RWPE2 (cell line): ENCODE measurements at regions not wholly inside any gene's neighbourhood (a gene's known extent, or its start where the extent isn't known, plus 50 kb on each side); places are given as distances from the start of the nearest gene placed in this dataset.
"Not testable (repeated sequence)": the region's sequence is repeated elsewhere in the genome, so short reads cannot be mapped to it uniquely, and the experiment has no call there.

Experiments
- ATAC-seq: fragments of 200-7000 bp; cut with Tn5 transposase; 3 replicates; pipeline ENCODE4 v1.9.1; 2021; ENCODE audit warnings: low read depth
- DNase-seq: peaks from one replicate; pipeline ENCODE4 v3.0.0-alpha.2; 2020; ENCODE audit warnings: low spot score
- H3K27ac ChIP-seq: fragments of 450-650 bp; 2 replicates; pipeline ENCODE4 v1.5.1; 2017; ENCODE audit warnings: mild to moderate bottlenecking; ENCODE audit not compliant: poor library complexity, severe bottlenecking
- H3K27me3 ChIP-seq: fragments of 250-450 bp; sonication (Bioruptor Pico); 2 replicates; pipeline ENCODE4 v1.5.1; 2021; ENCODE audit warnings: mild to moderate bottlenecking, moderate library complexity; ENCODE audit not compliant: insufficient read depth, poor library complexity, severe bottlenecking
- H3K36me3 ChIP-seq: fragments of 250-450 bp; sonication (Bioruptor Pico); 2 replicates; pipeline ENCODE4 v1.5.1; 2020; ENCODE audit warnings: low read depth, mild to moderate bottlenecking, moderate library complexity
- H3K4me1 ChIP-seq: fragments of 250-450 bp; sonication (Bioruptor Pico); 2 replicates; pipeline ENCODE4 v1.5.1; 2021; ENCODE audit warnings: mild to moderate bottlenecking, moderate library complexity; ENCODE audit not compliant: insufficient read depth, poor library complexity, severe bottlenecking
- H3K4me3 ChIP-seq: fragments of 250-450 bp; sonication (Bioruptor Pico); 2 replicates; pipeline ENCODE4 v1.5.1; 2021; ENCODE audit warnings: mild to moderate bottlenecking, moderate library complexity; ENCODE audit not compliant: severe bottlenecking
- H3K9me3 ChIP-seq: fragments of 250-450 bp; sonication (Bioruptor Pico); 2 replicates; pipeline ENCODE4 v1.5.1; 2021; ENCODE audit warnings: mild to moderate bottlenecking, moderate library complexity; ENCODE audit not compliant: severe bottlenecking
- TF ChIP-seq, protein P1 (sequence below): fragments of 450-650 bp; IDR thresholded peaks from one replicate; pipeline ENCODE4 v1.5.1; 2017; ENCODE audit warnings: mild to moderate bottlenecking, moderate library complexity; ENCODE audit not compliant: poor library complexity, severe bottlenecking

- H3K4me3 ChIP-seq = no peak overlapping the region
- TF ChIP-seq, protein P1, sequence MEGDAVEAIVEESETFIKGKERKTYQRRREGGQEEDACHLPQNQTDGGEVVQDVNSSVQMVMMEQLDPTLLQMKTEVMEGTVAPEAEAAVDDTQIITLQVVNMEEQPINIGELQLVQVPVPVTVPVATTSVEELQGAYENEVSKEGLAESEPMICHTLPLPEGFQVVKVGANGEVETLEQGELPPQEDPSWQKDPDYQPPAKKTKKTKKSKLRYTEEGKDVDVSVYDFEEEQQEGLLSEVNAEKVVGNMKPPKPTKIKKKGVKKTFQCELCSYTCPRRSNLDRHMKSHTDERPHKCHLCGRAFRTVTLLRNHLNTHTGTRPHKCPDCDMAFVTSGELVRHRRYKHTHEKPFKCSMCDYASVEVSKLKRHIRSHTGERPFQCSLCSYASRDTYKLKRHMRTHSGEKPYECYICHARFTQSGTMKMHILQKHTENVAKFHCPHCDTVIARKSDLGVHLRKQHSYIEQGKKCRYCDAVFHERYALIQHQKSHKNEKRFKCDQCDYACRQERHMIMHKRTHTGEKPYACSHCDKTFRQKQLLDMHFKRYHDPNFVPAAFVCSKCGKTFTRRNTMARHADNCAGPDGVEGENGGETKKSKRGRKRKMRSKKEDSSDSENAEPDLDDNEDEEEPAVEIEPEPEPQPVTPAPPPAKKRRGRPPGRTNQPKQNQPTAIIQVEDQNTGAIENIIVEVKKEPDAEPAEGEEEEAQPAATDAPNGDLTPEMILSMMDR = no peak
- ATAC-seq (peak; percentile 40; the same call in 1 of the 3 replicates), DNase-seq (no peak)
- no peaks in the 10 kb centered on the region for H3K27me3 ChIP-seq
- H3K27ac ChIP-seq = no peak overlapping the region
- no peaks in the 10 kb centered on the region for H3K9me3 ChIP-seq
- no peaks in the 10 kb centered on the region for H3K4me1 ChIP-seq
- H3K36me3 ChIP-seq = no peaks in the 10 kb centered on the region
These were observed 147.3 kb upstream of the FOXQ1 start for GRCh38 chr6:1164600-1164999.

DNA sequence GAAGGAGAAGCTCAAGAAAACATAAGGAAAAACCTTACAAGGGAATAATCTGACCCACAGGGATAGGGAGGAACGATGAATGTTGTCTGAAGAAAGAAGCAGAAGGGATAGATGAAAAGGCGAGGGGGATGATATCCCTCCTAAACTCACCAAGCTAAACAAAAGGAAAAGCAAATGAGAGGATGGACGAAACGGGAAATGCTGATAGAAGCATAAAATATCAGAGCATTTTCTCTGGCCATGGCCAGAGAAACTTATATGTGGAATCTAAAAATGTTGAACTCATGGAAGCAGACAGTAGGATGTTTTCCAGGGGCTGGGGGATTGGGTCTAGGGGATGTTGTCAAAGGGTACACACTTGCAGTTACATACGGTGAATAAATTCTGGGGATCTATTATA lies 148.4 kb upstream of the FOXQ1 start:
- Histone ChIP-seq H3K9me3 (no peaks in the 10 kb centered on the region), H3K4me1 (no peaks in the 10 kb centered on the region), H3K27me3 (no peaks in the 10 kb centered on the region), H3K27ac (no peak overlapping the region), H3K4me3 (no peak overlapping the region), H3K36me3 (no peaks in the 10 kb centered on the region)
- TF ChIP-seq, protein P1 = no peak
- DNase-seq (no peak), ATAC-seq (no peak)

- TF ChIP-seq, protein P1 = no peak
- Histone ChIP-seq H3K27me3 (no peaks in the 10 kb centered on the region), H3K27ac (no peak overlapping the region), H3K4me3 (no peak overlapping the region), H3K9me3 (no peaks in the 10 kb centered on the region), H3K36me3 (no peaks in the 10 kb centered on the region), H3K4me1 (no peaks in the 10 kb centered on the region)
- DNase-seq (no peak), ATAC-seq (no peak)
These were observed 149.3 kb upstream of the FOXQ1 start for GRCh38 chr6:1162367-1163275.

DNA sequence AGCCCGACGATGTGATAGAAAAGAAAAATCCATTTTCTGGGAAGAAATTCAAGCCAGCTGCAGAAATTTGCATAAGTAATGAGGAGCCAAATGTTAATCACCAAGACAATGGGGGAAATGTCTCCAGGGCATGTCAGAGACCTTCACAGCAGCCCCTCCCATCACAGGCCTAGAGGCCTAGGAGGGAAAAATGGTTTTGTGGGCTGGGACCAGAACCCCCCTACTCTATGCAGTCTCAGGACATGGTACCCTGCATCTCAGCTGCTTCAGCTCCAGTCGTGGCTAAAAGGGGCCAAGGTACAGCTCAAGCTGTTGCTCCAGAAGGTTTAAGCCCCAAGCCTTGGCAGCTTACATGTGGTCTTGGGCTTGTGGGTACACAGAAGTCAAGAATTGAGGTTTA lies 155.5 kb upstream of the FOXQ1 start:
- not testable (repeated sequence) for H3K27ac ChIP-seq, H3K36me3 ChIP-seq, DNase-seq, H3K4me1 ChIP-seq, ATAC-seq, H3K27me3 ChIP-seq, H3K4me3 ChIP-seq, H3K9me3 ChIP-seq

DNA sequence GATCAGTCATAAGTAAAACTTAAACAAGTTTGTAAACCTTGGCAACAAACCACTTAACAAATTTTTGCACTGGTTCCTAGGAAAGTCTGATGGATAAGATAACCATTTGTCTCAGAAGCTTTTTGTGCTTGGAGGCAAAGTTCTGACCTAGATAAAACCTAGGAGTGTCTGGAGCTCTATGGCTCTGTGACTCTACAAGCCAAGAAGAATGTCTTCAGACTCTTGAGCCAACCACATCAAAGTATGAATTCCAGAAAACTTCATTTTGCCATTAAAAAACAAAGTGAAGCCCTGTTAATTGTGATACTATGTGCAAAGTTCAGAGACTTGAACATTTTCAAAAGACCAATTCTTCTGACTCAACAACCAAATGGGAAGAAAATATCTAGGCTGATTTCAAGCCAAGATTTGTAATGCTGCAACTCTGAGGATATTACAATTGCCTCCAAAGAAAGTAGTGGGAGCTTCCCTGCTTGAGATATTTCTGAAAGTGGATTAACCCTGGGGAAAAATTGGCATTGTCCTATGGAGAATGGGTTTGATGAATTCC lies 158.1 kb upstream of the FOXQ1 start:
- H3K36me3 ChIP-seq = no peaks in the 10 kb centered on the region
- DNase-seq = no peak
- H3K4me3 ChIP-seq = no peak overlapping the region
- no peaks in the 10 kb centered on the region for H3K27me3 ChIP-seq
- no peak overlapping the region for H3K27ac ChIP-seq
- H3K4me1 ChIP-seq = no peaks in the 10 kb centered on the region
- TF ChIP-seq, protein P1 = no peak
- no peaks in the 10 kb centered on the region for H3K9me3 ChIP-seq
- no peak for ATAC-seq
